GF-D8 (cell line): ENCODE measurements at regions not wholly inside any gene's neighbourhood (a gene's known extent, or its start where the extent isn't known, plus 50 kb on each side); places are given as distances from the start of the nearest gene placed in this dataset.

Experiments used
- DNase-seq: peaks from one replicate; lab custom pipeline; 2025; lab: John Stamatoyannopoulos, UW

DNA sequence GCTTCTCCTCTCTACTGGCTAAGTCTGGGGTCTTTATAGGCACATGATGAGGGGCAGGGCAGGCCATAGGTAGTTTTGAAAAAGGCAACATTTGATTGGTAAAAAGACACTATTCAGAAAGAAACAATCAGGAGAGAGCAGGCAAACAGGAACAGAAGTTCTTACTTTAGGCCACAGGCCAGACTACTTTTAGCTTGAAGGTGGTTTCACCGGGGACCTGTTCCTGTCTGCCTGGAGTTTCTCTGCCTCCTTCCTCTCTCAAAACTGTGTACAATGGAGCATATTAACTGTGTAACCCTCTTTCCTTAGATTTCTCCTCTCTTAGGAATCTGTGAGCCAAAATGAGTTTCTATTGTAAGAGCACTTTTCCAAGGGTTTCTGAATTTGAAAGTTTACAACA, 167.9 kb upstream of the AVPR1A start:
- no peak for DNase-seq

DNA sequence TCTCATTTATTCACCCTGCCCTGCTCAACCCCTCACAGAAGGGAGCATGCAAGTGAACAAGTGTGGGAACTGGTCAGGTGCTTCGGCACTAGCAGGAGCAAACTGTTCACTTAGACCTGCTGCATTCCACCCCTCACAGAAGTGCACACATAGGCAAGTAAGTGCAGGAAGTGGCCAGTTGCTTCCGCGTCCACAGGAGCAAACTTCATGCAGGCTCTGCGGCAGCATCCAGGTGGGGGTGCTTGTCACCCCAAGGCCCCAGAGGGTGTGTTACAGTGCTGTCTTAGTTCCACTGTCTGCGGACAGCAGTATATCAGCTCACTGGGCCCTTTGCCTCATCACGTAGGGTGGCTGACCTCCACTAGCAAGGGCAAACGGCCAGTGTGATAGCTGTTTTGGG, 167.3 kb upstream of the AVPR1A start:
- no peak for DNase-seq

DNA sequence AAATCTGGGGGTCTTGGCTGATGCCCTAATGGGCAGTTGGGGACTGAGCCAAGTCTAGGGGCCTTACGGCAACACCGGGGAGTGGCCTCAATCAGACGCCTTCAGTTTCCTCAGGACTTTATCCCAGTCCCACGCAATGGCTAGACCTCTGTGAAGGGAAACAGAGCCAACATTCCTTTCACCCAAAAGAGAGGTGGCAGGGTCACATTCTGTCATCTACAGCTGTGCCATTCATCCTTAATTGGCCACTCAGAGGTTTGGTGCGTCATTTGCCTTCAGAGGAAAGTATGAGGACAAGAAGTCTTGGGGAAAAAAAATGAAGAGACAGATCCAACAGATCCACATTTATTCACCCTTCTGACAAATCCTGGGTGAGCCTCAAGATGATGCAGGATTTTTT, 166.9 kb upstream of the AVPR1A start:
- DNase-seq: no peak

DNA sequence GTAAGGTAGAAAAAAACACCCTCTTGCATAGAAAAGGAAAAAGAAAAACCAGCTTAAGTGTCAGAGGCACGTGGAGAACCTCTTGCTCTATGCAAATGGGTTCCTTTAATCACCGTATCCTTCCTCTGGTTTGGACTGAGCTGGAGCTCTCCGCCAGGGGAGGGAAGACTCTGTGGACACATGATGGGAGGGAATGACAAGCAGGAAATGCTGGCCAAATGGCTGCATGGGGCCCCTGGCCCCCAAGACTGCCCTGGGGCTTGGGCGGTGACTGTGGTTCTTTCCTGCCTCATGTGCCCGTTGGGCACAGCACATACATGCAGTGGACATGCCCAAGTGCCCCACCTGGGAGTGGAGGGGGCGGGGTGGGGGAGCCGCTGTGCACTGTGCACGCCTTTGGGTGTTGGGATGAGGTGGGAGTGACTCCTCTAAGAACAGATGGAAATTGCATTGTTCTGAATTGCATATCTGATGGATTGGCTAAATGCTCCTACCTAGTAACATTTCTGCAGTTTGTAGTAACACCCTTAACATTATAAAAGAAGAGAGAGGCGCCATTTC, 166.4 kb upstream of the AVPR1A start:
- no peak for DNase-seq

DNA sequence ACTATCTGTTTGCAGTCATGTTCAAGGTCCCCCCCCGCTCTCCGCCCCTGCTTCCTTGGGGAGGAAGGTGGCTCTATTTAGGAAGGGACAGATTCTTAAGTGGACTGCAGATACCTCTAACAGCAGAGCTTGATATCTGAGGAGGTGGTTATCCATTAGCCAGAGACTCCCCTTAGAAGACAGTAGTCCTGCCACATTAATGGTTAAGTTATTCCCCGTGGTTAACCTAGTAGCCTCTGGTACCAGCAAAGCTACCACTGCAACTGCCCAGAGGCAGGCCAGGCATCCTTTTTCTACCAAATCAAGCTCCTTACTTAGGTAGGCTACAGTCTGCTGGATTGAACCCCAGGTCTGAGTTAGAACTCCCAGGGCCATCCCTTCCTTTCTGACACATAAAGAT, 162.1 kb upstream of the AVPR1A start:
- no peak for DNase-seq

DNA sequence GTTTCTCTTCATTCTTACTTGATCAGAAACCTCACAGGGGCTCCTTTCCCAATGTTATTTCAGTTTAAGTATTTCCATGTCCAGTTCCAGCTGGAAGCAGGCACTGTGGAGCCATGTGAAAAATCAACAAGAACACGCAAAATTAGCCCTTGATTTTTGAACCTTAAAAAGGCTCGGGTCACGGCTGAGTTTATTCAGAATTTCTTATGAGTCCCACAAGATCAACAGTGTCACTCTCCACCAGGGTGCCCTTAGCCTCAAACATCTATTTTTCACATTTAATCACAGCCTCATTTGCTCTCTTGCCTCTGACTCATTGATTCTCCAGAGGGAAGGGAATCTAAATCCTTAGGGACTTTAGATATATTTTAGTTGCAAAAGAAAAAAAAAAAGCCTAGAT, 157.7 kb upstream of the AVPR1A start:
- no peak for DNase-seq

DNA sequence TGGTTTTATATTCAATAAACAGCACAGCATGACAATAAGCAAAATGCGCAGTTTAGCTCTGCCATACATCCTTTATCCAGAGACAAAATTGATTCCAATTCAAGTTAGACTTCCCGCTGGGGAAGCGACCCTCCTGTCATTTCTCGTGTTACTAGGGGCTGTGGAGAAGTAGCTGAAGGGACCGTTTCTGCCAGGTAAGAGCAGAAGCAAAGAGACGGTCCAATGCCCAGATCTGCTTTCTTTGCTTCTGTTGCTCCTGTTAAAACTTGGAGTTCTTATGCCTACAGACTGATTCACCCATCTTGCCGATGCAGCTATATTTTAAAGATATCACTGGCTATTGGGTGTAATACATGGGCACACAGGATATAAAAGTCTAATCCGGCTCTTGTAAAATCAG, 156.8 kb upstream of the AVPR1A start:
- no peak for DNase-seq

DNA sequence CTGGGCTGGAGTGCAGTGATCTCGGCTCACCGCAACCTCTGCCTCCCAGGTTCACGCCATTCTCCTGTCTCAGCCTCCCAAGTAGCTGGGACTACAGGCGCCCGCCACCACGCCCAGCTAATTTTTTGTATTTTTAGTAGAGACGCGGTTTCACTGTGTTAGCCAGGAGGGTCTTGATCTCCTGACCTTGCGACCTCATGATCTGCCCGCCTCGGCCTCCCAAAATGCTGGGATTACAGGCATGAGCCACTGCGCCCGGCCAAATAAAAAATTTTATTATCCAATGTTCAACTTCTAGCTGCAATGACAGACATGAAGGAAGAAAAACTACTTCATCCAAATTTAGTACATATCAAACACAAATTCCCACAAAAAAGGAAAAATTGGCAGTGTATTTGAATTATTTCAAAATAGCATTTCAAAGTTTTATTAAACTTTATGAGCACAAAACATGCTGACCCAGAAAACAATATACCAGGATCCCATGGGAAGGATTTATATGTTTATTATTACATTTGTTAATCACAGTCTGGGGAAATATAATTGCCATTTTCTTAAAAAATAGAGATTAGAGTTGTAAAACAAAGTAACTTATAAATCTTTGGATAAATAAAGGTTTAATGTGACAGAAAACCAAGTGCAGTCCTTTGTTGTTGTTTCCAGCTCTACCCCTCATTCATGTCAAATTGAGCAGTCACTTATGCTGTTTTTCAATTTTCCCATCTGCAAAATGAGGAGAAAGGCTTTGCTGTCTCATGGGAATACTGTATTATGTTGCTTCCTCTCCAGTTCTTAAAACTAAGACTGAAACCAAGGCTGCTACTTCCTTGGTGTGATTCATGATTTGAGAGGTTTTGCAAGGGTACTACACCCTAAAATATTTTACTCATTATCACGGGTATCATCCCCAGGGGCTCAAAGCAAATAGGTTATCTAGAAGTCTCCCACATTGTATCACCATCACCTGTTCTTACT, 155.2 kb upstream of the AVPR1A start:
- DNase-seq: no peak

DNA sequence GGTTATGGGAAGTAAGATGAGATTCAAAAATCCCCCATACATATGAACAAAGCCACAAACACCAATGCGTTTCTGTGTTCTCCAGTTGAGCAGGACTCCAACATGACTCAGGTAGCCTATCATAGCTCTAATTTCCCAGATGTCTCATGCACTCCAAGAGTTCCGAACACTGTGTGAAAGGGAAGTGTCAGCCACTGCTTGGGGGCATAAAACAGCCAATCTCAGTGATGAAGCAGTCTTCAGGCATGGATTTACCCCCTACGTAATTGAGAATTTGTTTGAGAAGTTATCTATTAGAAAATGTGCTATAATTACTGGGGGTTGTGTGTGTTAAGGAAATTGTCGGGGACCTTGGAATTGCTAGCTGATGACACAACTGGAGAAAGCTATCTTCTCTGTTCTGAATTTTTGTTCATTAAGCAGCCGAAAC, 153.9 kb upstream of the AVPR1A start:
- DNase-seq: no peak

DNA sequence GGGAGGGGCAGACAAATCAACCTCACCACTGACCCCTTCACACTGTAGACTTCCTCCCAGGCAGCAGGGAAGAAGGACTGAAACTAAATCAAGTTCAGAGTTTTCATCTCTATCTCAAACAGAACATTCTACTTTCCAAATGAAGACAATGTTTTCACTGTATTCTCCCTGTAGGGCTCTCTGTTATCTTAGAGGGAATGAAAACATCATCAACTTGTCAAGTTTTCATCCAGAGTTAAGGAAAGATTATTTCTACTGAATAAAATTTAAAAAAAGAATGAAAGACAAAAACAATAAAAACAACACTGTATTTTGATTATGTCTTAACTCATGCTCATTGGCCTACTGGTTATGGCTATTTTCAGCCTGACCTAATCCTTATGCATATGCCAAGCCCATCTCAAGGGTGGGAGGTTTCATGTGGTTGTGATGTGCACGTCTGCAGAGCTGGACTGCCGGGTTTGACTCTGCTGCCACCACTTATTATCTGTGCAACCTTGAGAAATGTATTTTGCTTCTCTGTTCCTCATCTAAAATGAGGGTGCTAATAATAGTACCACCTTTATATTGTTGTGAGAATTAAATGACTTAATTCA, 152.0 kb upstream of the AVPR1A start:
- no peak for DNase-seq

DNA sequence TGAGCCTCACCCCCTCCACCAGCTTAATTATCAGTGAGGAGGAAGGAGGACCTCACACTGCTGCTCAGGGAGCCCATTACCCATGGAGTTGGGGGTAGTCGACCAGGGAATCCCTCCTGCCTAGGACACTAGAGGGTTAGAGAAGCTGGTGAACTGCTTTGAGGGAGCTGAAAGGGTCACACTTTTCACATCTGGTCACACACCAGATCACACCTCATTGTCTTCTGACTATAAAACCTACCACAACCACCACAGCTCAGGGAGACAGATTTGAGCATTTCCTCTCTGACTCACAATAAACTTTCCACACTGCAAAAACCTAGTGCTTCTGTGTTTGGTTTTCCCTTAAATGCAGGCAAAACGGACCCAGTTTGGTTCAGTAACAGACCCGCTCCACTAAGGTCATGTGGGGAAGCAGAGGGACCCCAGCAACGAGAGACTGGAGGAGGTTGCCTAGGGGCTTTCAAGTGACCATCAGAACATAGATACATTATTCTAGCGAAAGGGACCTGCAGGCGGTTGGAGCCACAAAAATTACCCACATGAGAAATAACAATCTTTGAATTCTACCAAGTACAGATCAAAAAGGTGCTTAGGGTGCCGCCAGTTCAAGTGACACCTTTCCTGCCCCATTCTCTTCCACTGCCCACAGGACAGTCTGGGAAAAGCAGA, 151.4 kb upstream of the AVPR1A start:
- no peak for DNase-seq

DNA sequence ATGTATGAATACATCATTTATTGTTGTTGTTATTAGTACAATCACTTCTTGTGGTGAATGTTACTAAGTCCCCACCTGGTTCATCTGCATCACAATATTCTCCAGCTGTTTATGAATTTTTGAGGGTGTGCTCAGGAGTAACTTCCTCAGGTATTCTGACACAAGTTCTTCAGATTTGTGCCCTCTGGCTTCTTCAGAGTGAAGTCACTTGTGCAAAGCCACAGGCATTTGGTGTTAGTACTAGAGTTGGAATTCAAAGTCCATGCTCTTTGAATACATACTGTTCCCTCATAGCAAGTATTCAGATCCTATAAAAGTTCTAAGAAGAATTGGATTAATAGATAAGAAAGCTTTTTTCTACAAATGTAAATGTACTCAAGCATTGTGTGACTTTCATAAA, 150.3 kb upstream of the AVPR1A start:
- DNase-seq: no peak

DNA sequence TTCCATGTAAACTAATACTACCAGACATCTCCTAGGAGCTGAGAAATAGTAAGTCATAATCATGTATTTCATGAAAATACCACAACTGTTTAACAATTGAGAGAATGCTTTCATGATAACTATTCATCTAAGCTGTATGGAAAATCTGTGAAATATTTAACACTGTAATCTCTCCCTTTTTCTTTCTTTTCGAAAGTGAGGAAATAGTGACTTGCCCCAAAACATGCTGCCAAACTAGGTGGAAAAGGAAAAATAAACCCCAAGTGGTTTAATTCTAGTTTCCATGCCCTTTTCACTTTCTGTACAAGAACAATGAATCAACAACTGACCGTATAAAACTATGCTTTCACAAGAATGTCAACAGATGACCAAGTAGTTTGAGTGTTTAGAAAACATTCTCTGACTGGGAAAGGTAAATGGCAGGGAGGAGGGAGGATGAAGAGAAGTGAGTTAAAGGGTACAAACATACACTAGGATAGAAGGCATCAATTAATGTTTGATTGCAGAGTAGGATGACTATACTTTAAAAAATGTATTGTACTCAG, 147.5 kb upstream of the AVPR1A start:
- no peak for DNase-seq

DNA sequence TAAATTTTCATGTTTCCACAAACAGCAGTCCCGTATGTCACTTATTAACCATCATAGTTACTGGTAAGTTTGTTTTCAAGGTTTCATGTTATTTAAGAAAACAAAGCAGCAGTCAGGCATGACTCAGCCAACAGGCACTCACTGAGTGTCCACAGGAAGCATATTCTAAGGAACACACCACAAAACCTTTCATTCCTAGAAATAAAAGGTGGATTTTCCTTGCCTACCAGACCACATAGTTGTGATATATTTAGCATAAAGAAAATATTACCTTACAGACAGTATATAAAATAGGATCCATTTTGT, 143.3 kb upstream of the AVPR1A start:
- DNase-seq: no peak

DNA sequence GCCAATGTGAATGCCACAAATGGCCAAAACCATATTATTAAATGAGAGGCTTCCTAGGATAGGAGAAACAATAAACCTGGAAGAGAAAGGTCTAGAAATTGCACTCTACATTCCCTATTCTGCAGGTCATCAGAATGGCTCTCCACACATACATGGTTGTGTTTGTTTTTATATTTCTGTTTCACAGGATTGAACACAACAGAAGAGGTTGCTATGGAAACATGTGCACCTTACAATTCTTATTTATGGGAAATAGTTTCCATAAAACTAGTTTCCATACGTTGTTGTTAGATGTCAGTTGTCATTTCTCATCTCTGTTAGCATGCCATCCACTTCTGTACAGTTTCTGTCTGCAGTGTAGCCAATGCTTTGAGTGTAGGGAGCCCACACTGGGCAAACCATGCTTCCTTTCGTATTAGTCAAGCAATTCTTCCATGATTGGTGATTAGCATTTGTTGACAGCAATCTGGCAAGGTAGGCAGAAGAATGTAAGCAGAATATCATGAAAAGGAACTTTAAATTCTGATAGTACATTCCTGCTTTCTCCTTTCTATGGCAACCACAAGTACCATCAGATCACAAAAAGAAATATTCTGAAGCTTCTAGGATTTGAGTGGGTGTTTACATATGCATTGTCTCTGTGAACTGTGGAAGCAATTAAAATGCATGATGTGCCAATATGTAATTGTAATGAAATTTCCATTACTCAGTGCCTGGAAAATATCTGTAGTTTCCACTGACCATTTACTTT, 141.6 kb upstream of the AVPR1A start:
- DNase-seq: no peak

DNA sequence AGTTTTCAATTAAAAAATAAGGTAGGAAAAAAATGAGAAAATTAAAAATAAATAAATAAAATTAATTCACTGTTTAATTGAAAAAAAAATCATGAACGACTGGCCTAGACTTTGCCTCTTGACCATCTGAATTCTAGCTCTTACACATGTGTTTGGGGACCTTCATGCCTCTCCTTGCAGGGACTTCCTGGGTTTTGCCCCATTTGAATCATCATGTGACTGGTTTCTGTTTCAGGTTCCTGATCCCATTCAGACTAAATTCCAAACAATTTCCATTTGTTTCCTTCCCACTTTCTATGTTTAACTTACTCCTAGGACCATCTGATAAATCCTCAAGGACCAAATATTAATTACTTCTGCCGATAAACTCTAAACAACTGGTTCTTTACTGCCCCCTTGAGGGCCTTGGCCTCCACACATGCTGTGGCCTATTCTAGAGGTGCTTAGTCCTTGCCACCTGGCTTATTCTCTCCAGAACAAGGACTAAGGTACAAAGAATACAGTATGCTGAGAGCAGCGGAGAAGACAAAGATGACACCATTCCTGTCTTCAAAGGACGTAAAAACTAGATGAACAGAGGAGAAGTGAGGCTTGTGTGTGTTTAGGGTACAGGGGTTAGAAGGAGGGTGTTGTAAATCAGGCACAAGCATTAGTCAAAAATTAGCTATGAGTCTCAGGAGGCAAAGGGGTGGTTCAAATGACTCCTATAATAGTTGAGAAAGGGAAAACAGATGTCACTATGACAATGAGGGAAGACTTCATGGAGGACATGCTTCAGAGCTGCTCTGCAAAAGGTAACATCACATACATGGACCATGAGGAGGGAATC, 125.8 kb upstream of the AVPR1A start:
- DNase-seq: no peak

DNA sequence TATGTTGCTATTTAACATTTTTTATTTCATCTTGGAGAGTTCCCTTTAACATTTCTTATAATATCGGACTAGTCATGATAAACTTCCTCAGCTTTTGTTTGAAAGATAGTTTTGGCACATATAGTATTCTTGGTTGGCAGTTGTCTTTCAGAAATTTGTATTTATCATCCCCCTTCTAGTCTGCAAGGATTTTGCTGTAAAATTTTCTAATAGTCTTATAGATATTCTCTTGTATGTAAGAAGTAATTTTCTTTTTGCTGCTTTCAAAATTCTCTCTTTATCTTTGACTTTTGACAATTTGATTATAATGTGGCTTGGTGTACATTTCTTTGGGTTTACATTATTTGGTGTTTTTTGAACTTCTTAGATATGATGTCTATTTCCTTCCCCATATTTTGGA, 116.0 kb upstream of the AVPR1A start:
- no peak for DNase-seq

DNA sequence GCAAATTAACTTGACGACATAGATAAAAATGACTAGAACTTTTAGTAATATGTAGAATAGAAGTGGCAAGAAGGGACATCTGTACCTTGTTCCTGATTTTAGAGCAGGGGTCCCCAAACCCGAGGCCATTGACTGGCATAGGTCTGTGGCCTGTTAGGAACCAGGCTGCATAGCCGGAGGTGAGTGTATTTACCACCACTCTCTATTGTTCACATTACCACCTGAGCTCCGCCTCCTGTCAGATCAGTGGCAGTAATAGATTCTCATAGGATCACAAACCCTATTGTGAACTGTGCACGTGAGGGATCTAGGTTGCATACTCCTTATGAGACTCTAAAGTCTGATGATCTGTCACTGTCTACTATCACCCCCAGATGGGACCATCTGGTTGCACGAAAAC, 113.6 kb upstream of the AVPR1A start:
- DNase-seq: no peak

DNA sequence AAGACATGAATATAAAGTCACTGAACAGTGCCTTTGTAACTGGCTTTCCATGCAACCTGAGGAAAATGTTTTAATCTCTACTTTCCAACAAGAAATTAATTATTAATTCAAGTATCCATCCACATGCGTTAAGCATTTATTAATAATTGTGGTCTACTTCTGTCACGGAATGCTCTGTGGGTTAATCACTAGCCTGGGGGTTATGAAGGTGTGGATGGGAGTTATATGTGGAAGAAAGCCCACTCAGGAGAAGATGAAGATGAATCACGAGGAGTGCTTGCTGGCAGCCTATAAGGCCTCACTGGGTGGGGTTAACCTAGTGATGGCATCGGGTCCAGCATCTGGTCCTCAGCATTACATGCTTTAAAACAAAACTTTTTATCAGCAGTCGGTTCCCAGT, 99.5 kb upstream of the AVPR1A start:
- DNase-seq: no peak

DNA sequence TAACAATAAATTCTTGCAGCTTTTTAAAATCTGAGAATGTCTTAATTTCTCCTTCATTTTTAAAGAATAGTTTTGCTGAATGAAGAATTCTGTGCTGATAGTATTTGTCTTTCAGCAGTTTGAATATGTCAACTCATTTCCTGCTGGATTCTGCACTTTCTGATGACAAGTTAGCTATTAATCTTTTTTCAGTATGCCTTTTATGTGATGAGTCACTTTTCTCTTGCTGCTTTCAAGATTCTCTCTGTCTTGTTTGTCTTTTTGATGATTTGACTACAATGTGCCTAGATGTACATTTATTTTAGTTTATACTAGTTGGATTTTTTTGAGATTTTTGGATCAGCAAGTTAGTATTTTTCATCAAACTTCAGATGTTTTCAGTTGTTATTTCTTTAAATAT, 87.9 kb upstream of the AVPR1A start:
- DNase-seq: no peak

DNA sequence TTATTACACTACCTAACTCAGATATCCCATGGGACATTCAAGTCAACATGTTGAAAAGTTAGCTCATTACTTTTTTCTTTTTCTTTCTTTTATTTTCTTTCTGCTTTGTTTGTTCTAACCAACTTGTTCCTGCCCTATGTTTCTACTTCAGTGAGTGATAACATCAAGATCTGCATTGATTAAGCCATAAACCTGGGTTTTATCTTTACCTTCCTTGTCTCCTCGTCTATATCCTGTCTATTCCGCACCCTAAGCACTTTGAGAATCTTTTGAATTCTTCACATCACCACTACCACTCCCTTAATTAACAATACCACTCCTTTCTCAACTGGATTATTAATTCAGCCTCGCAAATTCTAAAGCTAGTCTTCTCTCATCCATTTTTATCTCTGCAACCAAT, 81.9 kb upstream of the AVPR1A start:
- no peak for DNase-seq
